ENCODE measurements at regions not wholly inside any gene's neighbourhood (a gene's known extent, or its start where the extent isn't known, plus 50 kb on each side); places are given as distances from the start of the nearest gene placed in this dataset.

DNA sequence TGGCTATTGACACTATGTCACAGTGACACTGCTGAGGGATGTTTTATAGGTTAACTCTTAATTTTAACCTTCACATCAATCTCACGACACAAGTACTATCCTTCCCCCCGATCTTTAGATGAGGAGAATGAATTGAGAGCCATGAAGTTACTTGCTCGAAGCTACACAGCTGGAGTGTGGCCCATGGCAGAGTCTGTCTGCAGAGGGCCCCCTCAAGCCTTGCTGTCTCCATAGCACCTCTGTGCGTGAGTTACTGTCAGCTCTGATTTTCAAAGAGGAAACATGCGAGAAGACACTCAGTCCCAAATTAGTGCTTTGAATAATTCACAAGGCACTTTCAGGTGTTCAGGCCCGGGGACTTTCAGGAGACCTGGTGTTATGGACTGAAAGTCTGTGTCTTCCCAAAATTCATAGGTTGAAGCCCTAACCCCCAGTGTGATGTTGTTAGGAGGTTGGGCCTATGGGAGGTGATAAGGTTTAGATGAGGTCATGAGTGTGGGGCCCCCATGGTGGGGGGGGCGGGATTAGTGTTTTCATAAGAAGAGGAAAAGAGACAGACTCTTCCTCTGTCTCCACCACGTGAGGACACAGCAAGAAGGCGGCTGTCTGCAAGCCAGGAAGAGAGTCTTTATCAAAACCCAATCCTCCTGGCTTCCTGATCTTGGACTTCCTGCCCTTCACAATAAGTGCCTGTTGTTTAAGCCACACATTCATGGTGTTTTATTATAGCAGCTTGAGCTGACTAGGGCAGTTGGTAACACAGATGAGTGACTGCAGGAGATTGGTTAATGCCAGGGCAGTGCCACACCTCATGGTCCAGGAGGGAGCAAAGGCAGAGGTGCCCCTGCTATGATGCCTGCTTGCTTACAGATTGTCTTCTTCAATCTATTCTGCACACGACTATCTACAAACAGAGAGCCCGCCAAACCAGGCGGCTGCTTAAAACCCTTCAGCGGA, 281.8 kb downstream of the HAPSTR1 start:
- Histone ChIP-seq H3K27ac (ENCODE audit: insufficient read depth, low read depth, low read length) (peak overlapping the region; percentile 59), H3K4me2 (ENCODE audit: insufficient read depth, low read length) (no peak overlapping the region), H4K20me1 (replicated peaks; ENCODE audit: control insufficient read depth, extremely low read depth, insufficient read depth, low read length) (no peaks in the 10 kb centered on the region), H3K27me3 (ENCODE audit: control insufficient read depth in 2 of 2, insufficient read depth in 2 of 2, low read length in 2 of 2) (no peaks in the 10 kb centered on the region), H3K9me3 (replicated peaks; ENCODE audit: control insufficient read depth, insufficient read depth, low read length) (no peaks in the 10 kb centered on the region), H3K4me1 (ENCODE audit: control insufficient read depth, extremely low read depth, insufficient read depth, low read length) (peaks cover 11% of the 10 kb centered on the region), H3K9ac (replicated peaks; ENCODE audit: extremely low read depth, insufficient read depth, low read length) (no peak overlapping the region), H3K79me2 (ENCODE audit: control insufficient read depth, insufficient read depth, low read length) (no peaks in the 10 kb centered on the region), H3K36me3 (ENCODE audit: control insufficient read depth in 2 of 2, extremely low read depth in 1 of 2, insufficient read depth in 2 of 2, low read length in 2 of 2) (no peaks in the 10 kb centered on the region), H3K4me3 (replicated peaks in 1 of 3; ENCODE audit: insufficient read depth in 1 of 3, low read depth in 1 of 3, low read length in 3 of 3) (no peak overlapping the region), H2AFZ (ENCODE audit: low read depth, low read length) (no peak overlapping the region), H3K9me1 (replicated peaks; ENCODE audit: control insufficient read depth, extremely low read depth, insufficient read depth, low read length) (no peaks in the 10 kb centered on the region)
- FAIRE-seq: peak; percentile 26
- intact Hi-C loops (cut with micrococcal nuclease) (no loop called here), dilution Hi-C loops (cut with MboI; ENCODE audit: extremely low pct_ligation_motif_present, low sequenced_read_pairs) (no loop called here)
- POLR2A ChIA-PET: no interaction called here
- DNase-seq (ENCODE audit: low read depth, low spot score): no peak
- CTCF ChIA-PET: no interaction called here
- TF ChIP-seq MYC (IDR thresholded peaks at IDR 0.05; ENCODE audit: low read depth, low read length) (no peak), POLR2AphosphoS5 (IDR thresholded peaks at IDR 0.05; ENCODE audit: insufficient read depth, low read depth, low read length) (no peak), FOS (IDR thresholded peaks at IDR 0.05; ENCODE audit: borderline replicate concordance, insufficient read depth, low read length) (no peak), POLR2A (IDR thresholded peaks at IDR 0.05; ENCODE audit: low read depth, low read length) (no peak), GATA2 (IDR thresholded peaks at IDR 0.05; ENCODE audit: insufficient read depth, insufficient read length, low read depth, low read length) (no peak), JUN (IDR thresholded peaks at IDR 0.05; ENCODE audit: borderline replicate concordance, insufficient read depth, insufficient read length, low read depth) (no peak), EZH2 (IDR thresholded peaks at IDR 0.05; ENCODE audit: borderline replicate concordance, low read depth, low read length, severe bottlenecking) (no peak)
- TF ChIP-seq, protein P1, sequence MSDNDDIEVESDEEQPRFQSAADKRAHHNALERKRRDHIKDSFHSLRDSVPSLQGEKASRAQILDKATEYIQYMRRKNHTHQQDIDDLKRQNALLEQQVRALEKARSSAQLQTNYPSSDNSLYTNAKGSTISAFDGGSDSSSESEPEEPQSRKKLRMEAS (IDR thresholded peaks at IDR 0.05; ENCODE audit: insufficient read depth, insufficient read length): no peak
- TF ChIP-seq, protein P2, sequence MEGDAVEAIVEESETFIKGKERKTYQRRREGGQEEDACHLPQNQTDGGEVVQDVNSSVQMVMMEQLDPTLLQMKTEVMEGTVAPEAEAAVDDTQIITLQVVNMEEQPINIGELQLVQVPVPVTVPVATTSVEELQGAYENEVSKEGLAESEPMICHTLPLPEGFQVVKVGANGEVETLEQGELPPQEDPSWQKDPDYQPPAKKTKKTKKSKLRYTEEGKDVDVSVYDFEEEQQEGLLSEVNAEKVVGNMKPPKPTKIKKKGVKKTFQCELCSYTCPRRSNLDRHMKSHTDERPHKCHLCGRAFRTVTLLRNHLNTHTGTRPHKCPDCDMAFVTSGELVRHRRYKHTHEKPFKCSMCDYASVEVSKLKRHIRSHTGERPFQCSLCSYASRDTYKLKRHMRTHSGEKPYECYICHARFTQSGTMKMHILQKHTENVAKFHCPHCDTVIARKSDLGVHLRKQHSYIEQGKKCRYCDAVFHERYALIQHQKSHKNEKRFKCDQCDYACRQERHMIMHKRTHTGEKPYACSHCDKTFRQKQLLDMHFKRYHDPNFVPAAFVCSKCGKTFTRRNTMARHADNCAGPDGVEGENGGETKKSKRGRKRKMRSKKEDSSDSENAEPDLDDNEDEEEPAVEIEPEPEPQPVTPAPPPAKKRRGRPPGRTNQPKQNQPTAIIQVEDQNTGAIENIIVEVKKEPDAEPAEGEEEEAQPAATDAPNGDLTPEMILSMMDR (IDR thresholded peaks at IDR 0.05; ENCODE audit: extremely low read depth in 1 of 2, insufficient read depth in 1 of 2, low read depth in 1 of 2, low read length in 2 of 2): no peak
- BruUV-seq (replicated peaks): TSS peak; percentile 31
